ENCODE measurements at regions not wholly inside any gene's neighbourhood (a gene's known extent, or its start where the extent isn't known, plus 50 kb on each side); places are given as distances from the start of the nearest gene placed in this dataset.

DNA sequence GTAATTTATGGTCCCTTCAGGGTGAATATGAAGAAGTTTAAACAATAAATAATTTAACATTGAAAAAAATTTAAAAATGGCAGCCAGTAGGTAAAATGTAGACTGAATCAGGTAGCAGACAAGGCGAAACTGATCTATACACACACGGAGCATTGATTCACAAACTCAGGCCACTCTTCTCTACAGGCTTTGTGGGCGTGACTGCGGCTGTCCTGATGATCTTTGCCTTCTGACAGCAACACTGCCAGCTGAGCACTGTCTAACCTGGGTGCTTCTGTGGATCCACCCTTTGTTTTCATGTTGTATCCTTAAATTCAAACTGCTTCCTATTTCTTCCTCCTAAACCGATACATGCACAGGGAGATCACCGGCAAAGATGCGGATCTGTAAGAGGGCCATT, 315.4 kb upstream of the ADCY2 start:
- TF ChIP-seq POLR2AphosphoS5 (IDR thresholded peaks at IDR 0.05; ENCODE audit: borderline replicate concordance, low read depth, low read length) (no peak), EZH2 (IDR thresholded peaks at IDR 0.05) (no peak)
